Activated gamma-delta T cell treated with anti-CD3 and anti-CD28 coated beads, Interleukin-2, amount 50 U/mL, for 16 hours (primary cell): ENCODE measurements at regions not wholly inside any gene's neighbourhood (a gene's known extent, or its start where the extent isn't known, plus 50 kb on each side); places are given as distances from the start of the nearest gene placed in this dataset.
"Not testable (repeated sequence)": the region's sequence is repeated elsewhere in the genome, so short reads cannot be mapped to it uniquely, and the experiment has no call there.

Experiments used
- DNase-seq: peaks from one replicate; pipeline ENCODE4 v3.0.0-alpha.2; 2020; ENCODE audit warnings: low read depth

GRCh38 chr12:131577766-131578165 is 133.1 kb upstream of the SFSWAP start:
- DNase-seq = no peak

- no peak for DNase-seq
Measured at GRCh38 chr12:131578828-131579470, 131.9 kb upstream of the SFSWAP start.

- DNase-seq = no peak
Measured at GRCh38 chr12:131583090-131583712, 127.7 kb upstream of the SFSWAP start.

GRCh38 chr12:131586269-131586668 is 124.6 kb upstream of the SFSWAP start:
- DNase-seq = no peak

- no peak for DNase-seq
Measured at GRCh38 chr12:131586761-131587160, 124.1 kb upstream of the SFSWAP start.

- no peak for DNase-seq
Measured at GRCh38 chr12:131587565-131587964, 123.3 kb upstream of the SFSWAP start.

GRCh38 chr12:131589221-131589897 is 121.5 kb upstream of the SFSWAP start:
- no peak for DNase-seq

- no peak for DNase-seq
Measured at GRCh38 chr12:131589966-131590365, 120.9 kb upstream of the SFSWAP start.

- no peak for DNase-seq
Measured at GRCh38 chr12:131591136-131591535, 119.8 kb upstream of the SFSWAP start.

- DNase-seq = no peak
Measured at GRCh38 chr12:131591714-131592709, 118.9 kb upstream of the SFSWAP start.

- DNase-seq = no peak
Measured at GRCh38 chr12:131592972-131593371, 117.9 kb upstream of the SFSWAP start.

GRCh38 chr12:131593406-131593805 is 117.5 kb upstream of the SFSWAP start:
- no peak for DNase-seq

GRCh38 chr12:131596115-131596514 is 114.8 kb upstream of the SFSWAP start:
- no peak for DNase-seq

GRCh38 chr12:131597333-131597732 is 113.6 kb upstream of the SFSWAP start:
- DNase-seq = no peak

GRCh38 chr12:131598717-131599116 is 112.2 kb upstream of the SFSWAP start:
- DNase-seq = no peak

GRCh38 chr12:131599190-131600159 is 111.4 kb upstream of the SFSWAP start:
- no peak for DNase-seq

- no peak for DNase-seq
Measured at GRCh38 chr12:131600160-131600532, 110.7 kb upstream of the SFSWAP start.

- DNase-seq = not testable (repeated sequence)
Measured at GRCh38 chr12:131601499-131601898, 109.4 kb upstream of the SFSWAP start.

- no peak for DNase-seq
Measured at GRCh38 chr12:131603106-131603938, 107.6 kb upstream of the SFSWAP start.
